ENCODE measurements at regions not wholly inside any gene's neighbourhood (a gene's known extent, or its start where the extent isn't known, plus 50 kb on each side); places are given as distances from the start of the nearest gene placed in this dataset.

- H3K27me3 Mint-ChIP-seq, result peaks cover 2 to 10% of the 10 kb centered on the region in 2 donors
- no peaks in the 10 kb centered on the region for H3K36me3 Mint-ChIP-seq
- Histone ChIP-seq H3K27ac (ENCODE audit: low read depth, low read length) (no peak overlapping the region), H3K4me3 (ENCODE audit: low read length in 2 of 2) (no peak overlapping the region), H3K36me3 (ENCODE audit: insufficient read depth, low read length) (no peaks in the 10 kb centered on the region), H3K9me3 (ENCODE audit: control insufficient read depth in 1 of 2, low read length in 2 of 2) (no peaks in the 10 kb centered on the region), H3K4me1 (ENCODE audit: insufficient read depth, low read length) (no peaks in the 10 kb centered on the region), H3K27me3 (ENCODE audit: insufficient read depth, low read length) (no peaks in the 10 kb centered on the region)
- CTCF ChIA-PET (ENCODE audit: partially characterized antibody), result no interaction called here
- H3K4me3 Mint-ChIP-seq, result no peak overlapping the region
- POLR2A ChIA-PET (ENCODE audit: partially characterized antibody), result no interaction called here
- H3K9me3 Mint-ChIP-seq, result no peaks in the 10 kb centered on the region
- no peaks in the 10 kb centered on the region for H3K4me1 Mint-ChIP-seq
- H3K27ac Mint-ChIP-seq, result no peak overlapping the region
- no peak for DNase-seq
- intact Hi-C loops (cut with micrococcal nuclease), result no loop called here
Measured at GRCh38 chr2:71778514-71778913, 325.2 kb downstream of the DYSF start.

GRCh38 chr2:71777946-71778345 lies 324.6 kb downstream of the DYSF start:
- Mint-ChIP-seq H3K36me3 (no peaks in the 10 kb centered on the region), H3K27ac (no peak overlapping the region), H3K27me3 (peaks cover 2 to 10% of the 10 kb centered on the region in 2 donors), H3K9me3 (no peaks in the 10 kb centered on the region), H3K4me3 (no peak overlapping the region), H3K4me1 (no peaks in the 10 kb centered on the region)
- Histone ChIP-seq H3K9me3 (ENCODE audit: control insufficient read depth in 1 of 2, low read length in 2 of 2) (no peaks in the 10 kb centered on the region), H3K4me3 (ENCODE audit: low read length in 2 of 2) (no peak overlapping the region), H3K27me3 (ENCODE audit: insufficient read depth, low read length) (no peaks in the 10 kb centered on the region), H3K4me1 (ENCODE audit: insufficient read depth, low read length) (no peaks in the 10 kb centered on the region), H3K36me3 (ENCODE audit: insufficient read depth, low read length) (no peaks in the 10 kb centered on the region), H3K27ac (ENCODE audit: low read depth, low read length) (no peak overlapping the region)
- intact Hi-C loops (cut with micrococcal nuclease), result no loop called here
- CTCF ChIA-PET (ENCODE audit: partially characterized antibody), result no interaction called here
- POLR2A ChIA-PET (ENCODE audit: partially characterized antibody), result no interaction called here
- no peak for DNase-seq

- intact Hi-C loops (cut with micrococcal nuclease), result no loop called here
- Mint-ChIP-seq H3K27ac (no peak overlapping the region), H3K4me1 (no peaks in the 10 kb centered on the region), H3K9me3 (no peaks in the 10 kb centered on the region), H3K4me3 (no peak overlapping the region), H3K36me3 (no peaks in the 10 kb centered on the region), H3K27me3 (peaks cover 2 to 10% of the 10 kb centered on the region in 2 donors)
- Histone ChIP-seq H3K27ac (ENCODE audit: low read depth, low read length) (no peak overlapping the region), H3K9me3 (ENCODE audit: control insufficient read depth in 1 of 2, low read length in 2 of 2) (no peaks in the 10 kb centered on the region), H3K4me1 (ENCODE audit: insufficient read depth, low read length) (no peaks in the 10 kb centered on the region), H3K4me3 (ENCODE audit: low read length in 2 of 2) (no peak overlapping the region), H3K27me3 (ENCODE audit: insufficient read depth, low read length) (no peaks in the 10 kb centered on the region), H3K36me3 (ENCODE audit: insufficient read depth, low read length) (no peaks in the 10 kb centered on the region)
- DNase-seq, result no peak
- ChIA-PET POLR2A (ENCODE audit: partially characterized antibody) (no interaction called here), CTCF (ENCODE audit: partially characterized antibody) (no interaction called here)
Measured at GRCh38 chr2:71776227-71776626, 322.9 kb downstream of the DYSF start.

GRCh38 chr2:71773218-71773617 lies 319.9 kb downstream of the DYSF start:
- CTCF ChIA-PET (ENCODE audit: partially characterized antibody), result no interaction called here
- Mint-ChIP-seq H3K4me3 (no peak overlapping the region), H3K27me3 (peaks cover 1 to 3% of the 10 kb centered on the region in 2 donors), H3K4me1 (no peaks in the 10 kb centered on the region), H3K9me3 (peaks cover 0 to 1% (median 0%) of the 10 kb centered on the region in 8 donors), H3K36me3 (no peaks in the 10 kb centered on the region), H3K27ac (no peak overlapping the region)
- Histone ChIP-seq H3K36me3 (ENCODE audit: insufficient read depth, low read length) (no peaks in the 10 kb centered on the region), H3K4me3 (ENCODE audit: low read length in 2 of 2) (no peak overlapping the region), H3K9me3 (ENCODE audit: control insufficient read depth in 1 of 2, low read length in 2 of 2) (no peaks in the 10 kb centered on the region), H3K27ac (ENCODE audit: low read depth, low read length) (no peak overlapping the region), H3K4me1 (ENCODE audit: insufficient read depth, low read length) (no peaks in the 10 kb centered on the region), H3K27me3 (ENCODE audit: insufficient read depth, low read length) (no peaks in the 10 kb centered on the region)
- DNase-seq, result no peak
- intact Hi-C loops (cut with micrococcal nuclease), result no loop called here
- POLR2A ChIA-PET (ENCODE audit: partially characterized antibody), result no interaction called here

GRCh38 chr2:71772510-71773172 lies 319.3 kb downstream of the DYSF start:
- DNase-seq, result no peak
- Histone ChIP-seq H3K9me3 (ENCODE audit: control insufficient read depth in 1 of 2, low read length in 2 of 2) (no peaks in the 10 kb centered on the region), H3K4me1 (ENCODE audit: insufficient read depth, low read length) (no peaks in the 10 kb centered on the region), H3K36me3 (ENCODE audit: insufficient read depth, low read length) (no peaks in the 10 kb centered on the region), H3K27ac (ENCODE audit: low read depth, low read length) (no peak overlapping the region), H3K4me3 (ENCODE audit: low read length in 2 of 2) (no peak overlapping the region), H3K27me3 (ENCODE audit: insufficient read depth, low read length) (no peaks in the 10 kb centered on the region)
- no peak overlapping the region for H3K27ac Mint-ChIP-seq
- H3K36me3 Mint-ChIP-seq, result no peaks in the 10 kb centered on the region
- POLR2A ChIA-PET (ENCODE audit: partially characterized antibody), result no interaction called here
- peaks cover 0 to 1% (median 0%) of the 10 kb centered on the region in 8 donors for H3K9me3 Mint-ChIP-seq
- H3K27me3 Mint-ChIP-seq, result peaks cover 0 to 3% of the 10 kb centered on the region in 2 donors
- no peaks in the 10 kb centered on the region for H3K4me1 Mint-ChIP-seq
- CTCF ChIA-PET (ENCODE audit: partially characterized antibody), result no interaction called here
- intact Hi-C loops (cut with micrococcal nuclease), result no loop called here
- no peak overlapping the region for H3K4me3 Mint-ChIP-seq

- H3K36me3 ChIP-seq (ENCODE audit: insufficient read depth, low read length), result no peaks in the 10 kb centered on the region
- Mint-ChIP-seq H3K4me1 (no peaks in the 10 kb centered on the region), H3K36me3 (no peaks in the 10 kb centered on the region), H3K27ac (no peak overlapping the region), H3K4me3 (no peak overlapping the region), H3K27me3 (peaks cover 3 to 4% of the 10 kb centered on the region in 2 donors), H3K9me3 (peaks cover 0 to 1% (median 0%) of the 10 kb centered on the region in 8 donors)
- intact Hi-C loops (cut with micrococcal nuclease), result no loop called here
- DNase-seq, result no peak
- H3K27ac ChIP-seq (ENCODE audit: low read depth, low read length), result no peak overlapping the region
- H3K4me1 ChIP-seq (ENCODE audit: insufficient read depth, low read length), result no peaks in the 10 kb centered on the region
- H3K27me3 ChIP-seq (ENCODE audit: insufficient read depth, low read length), result no peaks in the 10 kb centered on the region
- ChIA-PET POLR2A (ENCODE audit: partially characterized antibody) (no interaction called here), CTCF (ENCODE audit: partially characterized antibody) (no interaction called here)
- H3K9me3 ChIP-seq (ENCODE audit: control insufficient read depth in 1 of 2, low read length in 2 of 2), result no peaks in the 10 kb centered on the region
- H3K4me3 ChIP-seq (ENCODE audit: low read length in 2 of 2), result no peak overlapping the region
Measured at GRCh38 chr2:71767663-71768062, 314.3 kb downstream of the DYSF start.

- ChIA-PET CTCF (ENCODE audit: partially characterized antibody) (no interaction called here), POLR2A (ENCODE audit: partially characterized antibody) (no interaction called here)
- no peaks in the 10 kb centered on the region for H3K9me3 Mint-ChIP-seq
- DNase-seq, result no peak
- H3K4me3 ChIP-seq (ENCODE audit: low read length in 2 of 2), result no peak overlapping the region
- H3K27ac Mint-ChIP-seq, result no peak overlapping the region
- no peaks in the 10 kb centered on the region for H3K4me1 ChIP-seq (ENCODE audit: insufficient read depth, low read length)
- no peaks in the 10 kb centered on the region for H3K27me3 ChIP-seq (ENCODE audit: insufficient read depth, low read length)
- intact Hi-C loops (cut with micrococcal nuclease), result no loop called here
- H3K9me3 ChIP-seq (ENCODE audit: control insufficient read depth in 1 of 2, low read length in 2 of 2), result no peaks in the 10 kb centered on the region
- no peak overlapping the region for H3K27ac ChIP-seq (ENCODE audit: low read depth, low read length)
- H3K36me3 Mint-ChIP-seq, result no peaks in the 10 kb centered on the region
- H3K4me1 Mint-ChIP-seq, result no peaks in the 10 kb centered on the region
- peaks cover 3 to 5% of the 10 kb centered on the region in 2 donors for H3K27me3 Mint-ChIP-seq
- no peaks in the 10 kb centered on the region for H3K36me3 ChIP-seq (ENCODE audit: insufficient read depth, low read length)
- no peak overlapping the region for H3K4me3 Mint-ChIP-seq
Measured at GRCh38 chr2:71759060-71759459, 305.7 kb downstream of the DYSF start.

GRCh38 chr2:71757351-71757750 lies 304.0 kb downstream of the DYSF start:
- no peaks in the 10 kb centered on the region for H3K4me1 ChIP-seq (ENCODE audit: insufficient read depth, low read length)
- H3K27me3 Mint-ChIP-seq, result peaks cover 3 to 5% of the 10 kb centered on the region in 2 donors
- H3K9me3 ChIP-seq (ENCODE audit: control insufficient read depth in 1 of 2, low read length in 2 of 2), result no peaks in the 10 kb centered on the region
- no peak overlapping the region for H3K4me3 Mint-ChIP-seq
- no peak overlapping the region for H3K4me3 ChIP-seq (ENCODE audit: low read length in 2 of 2)
- intact Hi-C loops (cut with micrococcal nuclease), result no loop called here
- no peak overlapping the region for H3K27ac Mint-ChIP-seq
- no peak overlapping the region for H3K27ac ChIP-seq (ENCODE audit: low read depth, low read length)
- H3K9me3 Mint-ChIP-seq, result peaks cover 0 to 3% (median under 1%) of the 10 kb centered on the region in 8 donors
- no peaks in the 10 kb centered on the region for H3K27me3 ChIP-seq (ENCODE audit: insufficient read depth, low read length)
- ChIA-PET CTCF (ENCODE audit: partially characterized antibody) (no interaction called here), POLR2A (ENCODE audit: partially characterized antibody) (no interaction called here)
- DNase-seq, result no peak
- no peaks in the 10 kb centered on the region for H3K4me1 Mint-ChIP-seq
- no peaks in the 10 kb centered on the region for H3K36me3 ChIP-seq (ENCODE audit: insufficient read depth, low read length)
- H3K36me3 Mint-ChIP-seq, result no peaks in the 10 kb centered on the region
